Ascending aorta (tissue), 2 donors: ENCODE measurements at regions not wholly inside any gene's neighbourhood (a gene's known extent, or its start where the extent isn't known, plus 50 kb on each side); places are given as distances from the start of the nearest gene placed in this dataset.

ENCODE experiments used
- DNase-seq, 2 donors: peaks; one replicate each; pipeline ENCODE4 v3.0.0-alpha.2; 2019; ENCODE audit warnings: low spot score in 2 of 2
- H3K27ac ChIP-seq, 2 donors: fragments of 200-600 bp; sonication (generic); one replicate each; pipeline ENCODE4 v1.5.1; 2016 to 2017; ENCODE audit warnings: mild to moderate bottlenecking in 1 of 2
- H3K27me3 ChIP-seq: fragments of 200-600 bp; sonication (generic); one replicate; pipeline ENCODE4 v1.5.1; 2017
- H3K36me3 ChIP-seq, 2 donors: fragments of 200-600 bp; sonication (generic); one replicate each; pipeline ENCODE4 v1.5.1; 2016
- H3K4me1 ChIP-seq, 2 donors: fragments of 200-600 bp; sonication (generic); one replicate each; pipeline ENCODE4 v1.5.1; 2016 to 2017; ENCODE audit warnings: mild to moderate bottlenecking in 1 of 2
- H3K4me3 ChIP-seq, 2 donors: fragments of 200-600 bp; sonication (generic); one replicate each; pipeline ENCODE4 v1.5.1; 2016 to 2017; ENCODE audit warnings: mild to moderate bottlenecking in 1 of 2
- H3K9me3 ChIP-seq, 2 donors: fragments of 200-600 bp; sonication (generic); one replicate each; pipeline ENCODE4 v1.5.1; 2016
- CTCF ChIP-seq, 3 experiments: fragments of 200-600 bp in 2 of 3; fragments of 450-650 bp in 1 of 3; sonication (generic) in 2 of 3; IDR thresholded peaks; one replicate each; pipeline ENCODE4 v1.5.1; 2016 to 2019; ENCODE audit warnings: antibody characterized with exemption in 3 of 3, mild to moderate bottlenecking in 1 of 3, moderate library complexity in 1 of 3
- intact Hi-C: fragments of 100-400 bp; cut with DNase I; formaldehyde crosslinking; loops from one replicate; pipeline ENCODE4 v1.15.1; 2023

- H3K4me3 ChIP-seq = no peak overlapping the region
- H3K27me3 ChIP-seq = no peaks in the 10 kb centered on the region
- H3K36me3 ChIP-seq = no peaks in the 10 kb centered on the region
- intact Hi-C loops = no loop called here
- no peak for DNase-seq
- no peaks in the 10 kb centered on the region for H3K4me1 ChIP-seq
- no peak for TF ChIP-seq CTCF (IDR thresholded peaks at IDR 0.05)
- H3K9me3 ChIP-seq = no peaks in the 10 kb centered on the region
- no peak overlapping the region for H3K27ac ChIP-seq
Observed at GRCh38 chr18:77439888-77440287, 190.2 kb downstream of the GALR1 start.

GRCh38 chr18:77442393-77442792 lies 192.7 kb downstream of the GALR1 start:
- Histone ChIP-seq H3K27ac (no peak overlapping the region), H3K9me3 (no peaks in the 10 kb centered on the region), H3K4me1 (no peaks in the 10 kb centered on the region), H3K27me3 (no peaks in the 10 kb centered on the region), H3K4me3 (no peak overlapping the region), H3K36me3 (no peaks in the 10 kb centered on the region)
- no peak for DNase-seq
- no peak for TF ChIP-seq CTCF (IDR thresholded peaks at IDR 0.05)
- intact Hi-C loops = no loop called here

GRCh38 chr18:77444385-77444784 lies 194.7 kb downstream of the GALR1 start:
- Histone ChIP-seq H3K27me3 (no peaks in the 10 kb centered on the region), H3K4me3 (no peak overlapping the region), H3K36me3 (no peaks in the 10 kb centered on the region), H3K9me3 (no peaks in the 10 kb centered on the region), H3K4me1 (no peaks in the 10 kb centered on the region), H3K27ac (no peak overlapping the region)
- TF ChIP-seq CTCF (IDR thresholded peaks at IDR 0.05) = no peak
- DNase-seq = no peak
- intact Hi-C loops = no loop called here

- Histone ChIP-seq H3K27ac (no peak overlapping the region), H3K4me1 (no peaks in the 10 kb centered on the region), H3K9me3 (no peaks in the 10 kb centered on the region), H3K4me3 (no peak overlapping the region), H3K27me3 (no peaks in the 10 kb centered on the region), H3K36me3 (no peaks in the 10 kb centered on the region)
- no peak for DNase-seq
- TF ChIP-seq CTCF (IDR thresholded peaks at IDR 0.05) = no peak
- intact Hi-C loops = no loop called here
Observed at GRCh38 chr18:77448046-77448445, 198.4 kb downstream of the GALR1 start.

- Histone ChIP-seq H3K4me1 (no peaks in the 10 kb centered on the region), H3K27me3 (no peaks in the 10 kb centered on the region), H3K9me3 (no peaks in the 10 kb centered on the region), H3K4me3 (no peak overlapping the region), H3K27ac (no peak overlapping the region), H3K36me3 (no peaks in the 10 kb centered on the region)
- no peak for DNase-seq
- no peak for TF ChIP-seq CTCF (IDR thresholded peaks at IDR 0.05)
- intact Hi-C loops = no loop called here
Observed at GRCh38 chr18:77455004-77455403, 205.4 kb downstream of the GALR1 start.

GRCh38 chr18:77457681-77458080 lies 208.0 kb downstream of the GALR1 start:
- no peaks in the 10 kb centered on the region for H3K9me3 ChIP-seq
- DNase-seq = no peak
- no peaks in the 10 kb centered on the region for H3K4me1 ChIP-seq
- H3K36me3 ChIP-seq = no peaks in the 10 kb centered on the region
- no peak for TF ChIP-seq CTCF (IDR thresholded peaks at IDR 0.05)
- no peaks in the 10 kb centered on the region for H3K27me3 ChIP-seq
- H3K27ac ChIP-seq = no peak overlapping the region
- H3K4me3 ChIP-seq = no peak overlapping the region
- intact Hi-C loops = no loop called here
